SHP77 (cell line): ENCODE measurements at regions not wholly inside any gene's neighbourhood (a gene's known extent, or its start where the extent isn't known, plus 50 kb on each side); places are given as distances from the start of the nearest gene placed in this dataset.
"Not testable (repeated sequence)": the region's sequence is repeated elsewhere in the genome, so short reads cannot be mapped to it uniquely, and the experiment has no call there.

Source experiments
- DNase-seq, 2 experiments: peaks; one replicate each; lab custom pipeline; 2025; lab: John Stamatoyannopoulos, UW

DNA sequence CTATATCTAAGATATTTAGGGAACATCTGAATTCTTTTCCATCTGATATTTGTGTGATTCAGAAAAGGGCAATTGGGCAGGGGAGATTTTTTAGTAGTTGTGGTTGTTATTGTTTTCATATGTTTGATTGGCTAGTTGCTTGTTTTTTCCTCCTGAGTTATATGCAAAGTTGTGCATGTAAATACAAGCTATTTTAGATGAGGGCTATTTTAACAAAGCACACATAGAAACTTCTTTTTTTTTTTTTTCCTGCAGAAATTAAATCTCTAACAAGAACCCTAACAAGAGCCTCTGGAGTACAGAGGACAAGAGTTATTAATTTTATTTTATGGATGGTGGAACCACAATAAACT lies 559.1 kb downstream of the CETN3 start:
- DNase-seq, result no peak

DNA sequence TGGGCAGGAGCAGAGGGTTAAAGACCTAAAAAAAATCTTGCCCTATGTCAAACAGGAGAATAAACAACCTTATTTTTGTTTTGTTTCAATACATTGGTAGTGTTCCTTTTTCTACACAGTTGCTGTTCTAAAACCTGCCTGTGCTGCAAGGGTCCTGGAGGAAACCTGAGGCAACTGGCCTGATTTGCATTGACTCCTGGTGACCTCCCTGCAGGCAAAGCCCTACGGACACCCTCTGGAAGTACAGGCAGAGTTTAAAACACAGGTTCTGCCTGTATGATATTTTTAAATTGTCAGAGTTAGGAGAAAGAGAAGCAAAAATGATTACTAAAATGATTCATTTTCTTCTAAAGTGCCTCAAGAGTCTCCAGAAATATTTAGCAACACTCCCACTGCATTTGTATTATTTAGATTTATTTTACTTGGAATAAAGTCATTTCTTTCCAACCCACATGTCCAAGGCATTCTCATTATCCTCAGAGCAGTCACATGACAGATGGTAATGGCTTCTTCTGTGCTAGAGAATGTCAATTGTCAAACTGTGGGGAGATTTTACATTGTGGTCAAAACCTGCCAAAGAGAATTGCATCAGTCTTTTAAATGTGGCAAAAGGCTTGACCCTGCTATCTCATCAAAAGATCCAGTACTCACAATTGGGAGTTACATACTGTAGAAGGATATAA lies 559.6 kb downstream of the CETN3 start:
- DNase-seq, result no peak

DNA sequence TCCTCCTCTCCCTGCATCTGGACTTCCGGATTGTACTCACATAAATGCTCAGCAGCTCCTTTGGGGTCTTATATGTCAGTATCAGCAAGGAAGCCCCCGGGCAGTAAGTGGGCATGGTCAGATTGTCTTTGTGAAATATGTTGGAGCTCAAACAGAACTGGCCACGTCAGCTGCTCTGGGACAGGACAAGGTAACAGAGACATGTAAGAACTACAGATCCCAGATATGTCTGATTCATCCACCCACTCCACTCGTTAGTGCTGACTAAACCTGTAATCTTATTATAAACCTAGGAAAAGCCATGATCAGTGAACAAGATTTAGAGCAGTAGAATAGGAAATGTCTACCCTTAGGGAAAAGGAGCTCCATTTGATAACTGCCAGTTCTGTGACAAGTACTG lies 561.8 kb downstream of the CETN3 start:
- DNase-seq, result no peak

DNA sequence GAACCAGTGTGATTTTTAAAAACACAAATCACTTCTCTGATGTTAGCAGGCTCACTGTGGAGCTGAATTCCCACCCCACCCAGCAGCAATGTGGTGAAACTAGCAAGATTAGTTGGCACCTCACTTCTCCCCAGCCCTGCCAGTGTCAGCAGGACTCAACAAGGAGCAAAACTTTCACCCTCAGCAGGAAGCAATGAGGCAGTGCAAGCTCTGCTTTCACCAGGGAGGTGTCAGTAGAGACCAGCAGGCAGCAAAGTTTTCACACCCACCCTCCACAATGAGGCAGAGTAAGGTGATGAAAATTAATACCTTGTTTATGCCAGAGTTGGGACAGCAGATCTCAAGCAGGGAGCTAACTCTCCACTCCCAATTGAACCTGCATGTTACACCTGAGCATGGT lies 565.0 kb downstream of the CETN3 start:
- no peak for DNase-seq

DNA sequence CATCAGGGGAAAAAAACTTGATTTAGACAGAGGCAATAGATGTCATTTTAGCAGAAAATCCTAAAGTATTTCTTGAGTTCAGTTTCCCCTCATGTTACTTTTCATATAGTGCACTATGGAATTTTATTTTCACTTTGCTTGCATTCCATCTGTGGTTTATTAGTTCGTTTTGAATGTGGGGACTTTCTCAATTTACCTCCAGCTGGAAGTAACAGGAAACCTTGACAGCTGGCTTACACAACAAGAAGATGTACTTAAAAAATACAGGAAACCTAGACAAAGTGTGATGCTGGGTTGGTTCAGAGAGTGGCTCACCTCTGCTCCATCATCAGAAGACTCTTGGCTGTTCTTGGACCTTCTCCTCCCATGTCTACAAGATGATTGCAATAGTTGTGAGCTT lies 567.0 kb downstream of the CETN3 start:
- no peak for DNase-seq

DNA sequence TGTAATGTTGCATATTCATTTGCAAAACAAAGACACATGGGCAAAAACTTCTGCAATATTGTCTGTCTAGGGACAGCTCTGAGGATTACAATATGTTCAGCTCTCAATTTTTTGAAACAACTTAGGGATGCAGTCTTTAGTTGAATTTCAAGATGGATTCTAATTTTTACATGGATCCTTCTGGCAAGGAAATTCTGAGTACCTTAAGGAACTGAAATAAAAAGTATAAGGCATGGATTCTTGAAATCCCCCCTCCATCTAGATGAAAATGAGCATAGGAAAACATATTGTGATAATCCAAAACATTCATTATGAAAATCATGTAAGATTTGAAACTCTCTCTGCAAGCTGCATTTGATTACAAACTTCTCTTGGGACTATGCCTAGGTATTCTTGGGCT lies 568.6 kb downstream of the CETN3 start:
- no peak for DNase-seq

DNA sequence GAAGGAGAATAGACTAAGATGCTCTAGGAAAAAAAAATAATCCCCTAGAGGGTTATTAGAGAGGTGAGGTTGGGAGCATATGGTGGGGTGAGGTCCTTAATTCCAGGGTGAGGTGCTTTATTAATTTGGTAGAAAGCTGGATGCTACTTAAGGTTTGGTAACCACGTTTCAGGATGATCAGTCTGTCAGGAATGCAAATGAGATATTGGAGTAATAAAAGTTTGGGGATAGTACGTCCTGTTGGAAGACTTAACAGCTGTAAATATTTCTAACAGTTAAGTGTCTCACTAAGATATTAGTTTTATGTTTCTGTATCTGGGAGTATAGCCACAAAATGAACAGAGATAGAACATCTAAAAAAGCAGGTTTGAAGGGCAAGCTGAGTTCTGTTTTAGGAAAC lies 578.9 kb downstream of the CETN3 start:
- DNase-seq, result no peak

DNA sequence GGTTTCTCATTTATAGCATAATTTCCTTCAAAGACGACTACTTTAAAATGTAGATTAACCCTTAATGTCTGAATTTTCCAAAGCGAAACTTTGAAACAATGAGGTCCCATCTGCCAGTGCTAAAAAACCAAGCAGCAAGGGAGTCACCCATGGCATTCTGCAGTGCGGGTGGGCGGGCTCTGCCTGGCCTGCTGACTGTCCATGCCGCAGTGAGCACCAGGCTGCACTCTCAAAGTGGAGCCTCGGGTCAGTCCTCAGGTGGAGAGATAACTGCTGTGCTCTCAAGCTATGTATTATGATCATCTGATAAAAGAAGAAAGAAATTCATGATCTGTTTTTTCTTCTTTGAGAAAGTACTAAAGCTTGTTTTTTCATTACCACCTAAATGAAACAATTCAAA lies 581.6 kb downstream of the CETN3 start:
- DNase-seq, result no peak

DNA sequence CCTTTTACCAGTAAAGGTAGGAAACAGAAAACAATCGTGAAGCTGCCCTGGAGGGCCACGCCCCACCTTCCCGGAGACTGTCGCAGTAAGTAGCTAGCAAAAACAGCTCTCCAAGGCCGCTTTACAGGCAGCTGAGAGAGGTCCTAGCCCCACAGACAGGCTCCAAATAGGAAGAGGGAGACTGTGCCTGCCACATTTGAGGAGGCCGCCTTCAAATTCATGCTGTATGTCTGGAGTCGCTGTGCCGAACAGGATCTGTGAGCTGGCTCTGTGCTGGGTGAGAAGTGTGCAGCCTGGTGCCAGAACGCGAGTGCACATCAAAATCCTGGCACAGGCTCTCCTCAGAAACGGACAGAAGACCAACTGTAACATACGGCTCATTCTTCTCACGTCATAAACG lies 582.2 kb downstream of the CETN3 start:
- no peak for DNase-seq

DNA sequence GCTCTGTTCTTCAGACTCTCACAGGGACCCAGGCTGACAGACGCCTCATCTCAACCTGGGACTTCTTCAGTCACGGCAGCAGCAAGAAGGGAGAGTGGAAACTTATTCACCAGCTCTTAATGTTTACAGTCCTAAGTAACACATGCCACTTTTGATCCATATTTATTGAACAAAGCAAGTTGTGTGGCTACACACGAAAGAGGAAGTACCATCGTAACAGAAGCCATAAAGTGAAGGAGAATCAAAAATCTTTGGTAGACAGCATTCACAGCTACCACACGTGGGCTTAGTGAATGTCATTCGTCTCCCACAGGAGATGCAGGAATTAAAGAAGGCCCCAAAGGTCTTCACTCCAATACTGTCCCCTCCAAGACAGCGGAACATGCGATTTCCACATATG lies 582.6 kb downstream of the CETN3 start:
- DNase-seq, result no peak

DNA sequence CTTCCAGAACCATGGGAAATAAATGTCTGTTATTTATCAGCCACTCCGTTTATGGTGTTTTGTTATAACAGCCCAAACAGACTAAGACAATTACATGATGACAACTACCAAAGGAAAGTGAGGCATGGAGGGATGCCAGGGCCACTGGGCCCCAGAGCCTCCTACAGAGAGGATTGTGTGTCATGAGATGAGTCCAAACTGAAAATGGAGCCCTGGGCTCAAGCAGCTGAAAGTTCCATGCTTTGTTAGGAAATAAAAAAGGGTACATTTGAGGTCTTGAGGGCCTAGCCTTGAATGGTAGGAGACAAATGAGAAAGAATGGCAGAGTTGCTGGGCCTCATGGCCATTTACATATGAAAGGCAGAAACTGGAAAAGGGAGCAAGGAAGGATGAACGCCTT lies 586.5 kb downstream of the CETN3 start:
- no peak for DNase-seq

DNA sequence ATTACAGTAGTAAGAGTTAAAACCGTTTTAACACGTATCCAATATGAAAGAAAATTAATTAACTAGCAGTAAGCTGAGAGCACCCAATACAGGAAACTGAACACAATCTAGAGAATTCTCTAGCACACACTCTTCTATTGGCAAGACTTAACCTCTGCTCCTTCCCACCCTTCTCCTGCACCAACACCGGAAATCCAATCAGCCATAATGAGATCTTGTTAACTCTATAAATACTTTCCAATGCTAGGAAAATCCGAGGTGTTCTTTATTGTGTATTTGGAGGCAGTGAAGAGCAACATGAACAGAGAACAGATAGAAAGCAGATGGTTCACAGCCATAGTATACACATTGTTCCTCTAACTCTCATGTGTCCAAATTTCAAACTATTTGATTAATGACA lies 591.7 kb downstream of the CETN3 start:
- DNase-seq, result no peak

DNA sequence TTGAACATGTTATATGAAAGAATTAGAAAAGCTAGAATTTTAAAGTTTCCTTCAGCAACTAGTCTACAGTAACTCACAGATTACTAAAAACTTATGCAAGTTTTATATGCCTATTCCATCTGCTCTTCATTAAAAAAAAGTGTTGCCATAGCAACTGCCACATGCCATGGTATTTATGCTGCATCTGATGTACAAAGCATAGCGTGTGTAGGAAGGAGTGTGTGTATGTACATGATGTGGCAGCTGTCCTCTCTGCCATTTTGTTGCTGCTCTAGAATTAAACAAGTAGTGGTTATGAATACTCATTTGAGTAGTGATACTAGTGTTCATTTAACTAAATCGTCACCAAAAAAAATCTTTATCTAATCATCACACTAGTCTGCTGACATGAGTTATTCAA lies 593.5 kb downstream of the CETN3 start:
- DNase-seq, result no peak

DNA sequence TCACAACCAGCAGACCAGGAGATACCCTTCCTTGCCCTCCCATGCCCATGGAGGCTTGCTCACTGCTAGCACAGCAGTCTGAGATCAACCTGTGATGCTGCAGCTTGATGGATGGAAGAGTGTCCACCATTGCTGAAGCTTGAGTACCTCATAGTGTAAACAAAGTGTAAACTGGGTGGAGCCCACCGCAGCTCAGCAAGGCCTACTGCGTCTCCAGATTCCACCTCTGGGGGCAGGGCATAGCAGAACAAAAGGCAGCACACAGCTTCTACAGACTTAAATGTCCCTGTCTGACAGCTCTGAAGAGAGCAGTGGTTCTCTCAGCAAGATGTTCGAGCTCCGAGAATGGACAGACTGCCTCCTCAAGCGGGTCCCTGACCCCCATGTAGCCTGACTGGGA lies 608.8 kb downstream of the CETN3 start:
- not testable (repeated sequence) for DNase-seq

DNA sequence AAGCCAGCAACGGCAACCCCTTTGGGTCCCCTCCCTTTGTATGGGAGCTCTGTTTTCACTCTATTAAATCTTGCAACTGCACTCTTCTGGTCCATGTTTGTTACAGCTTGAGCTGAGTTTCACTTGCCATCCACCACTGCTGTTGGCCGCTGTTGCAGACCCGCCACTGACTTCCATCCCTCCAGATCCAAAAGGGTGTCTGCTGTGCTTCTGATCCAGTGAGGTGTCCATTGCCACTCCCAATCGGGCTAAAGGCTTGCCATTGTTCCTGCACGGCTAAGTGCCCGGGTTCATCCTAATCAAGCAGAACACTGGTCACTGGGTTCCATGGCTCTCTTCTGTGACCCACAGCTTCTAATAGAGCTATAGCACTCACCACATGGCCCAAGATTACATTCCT lies 615.1 kb downstream of the CETN3 start:
- DNase-seq, result not testable (repeated sequence)

DNA sequence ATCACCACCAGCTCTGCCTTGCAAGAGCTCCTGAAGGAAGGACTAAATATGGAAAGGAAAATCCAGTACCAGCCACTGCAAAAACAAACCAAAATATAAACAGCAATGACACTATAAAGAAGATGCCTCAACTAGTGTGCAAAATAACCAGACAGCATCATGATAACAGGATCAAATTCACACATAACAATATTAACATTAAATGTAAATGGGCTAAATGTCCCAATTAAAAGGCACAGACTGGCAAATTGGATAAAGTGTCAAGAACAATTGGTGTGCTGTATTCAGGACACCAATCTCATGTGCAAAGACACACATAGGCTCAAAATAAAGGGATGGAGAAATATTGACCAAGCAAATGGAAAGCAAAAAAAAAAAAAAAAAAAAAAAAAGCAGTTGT lies 629.8 kb downstream of the CETN3 start:
- not testable (repeated sequence) for DNase-seq

DNA sequence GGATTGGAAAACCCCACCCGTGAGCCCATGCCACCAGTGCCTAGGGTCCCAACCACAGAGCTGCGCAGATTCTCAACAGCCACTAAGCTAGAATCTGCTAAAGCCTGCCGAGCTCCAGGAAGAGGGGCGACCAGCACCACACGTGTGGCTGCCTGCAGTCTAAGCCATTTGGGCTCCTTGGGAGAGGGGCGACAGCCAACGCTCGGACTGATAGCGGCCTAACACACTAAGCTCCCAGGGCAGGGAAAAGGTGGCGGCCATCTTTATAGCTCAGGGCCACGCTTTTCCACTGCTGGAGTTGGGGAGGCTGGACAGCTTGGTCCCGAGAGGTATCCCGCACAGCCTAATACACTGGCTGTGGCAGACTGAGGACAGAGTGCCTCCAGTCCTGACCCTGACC lies 631.8 kb downstream of the CETN3 start:
- DNase-seq, result no peak

DNA sequence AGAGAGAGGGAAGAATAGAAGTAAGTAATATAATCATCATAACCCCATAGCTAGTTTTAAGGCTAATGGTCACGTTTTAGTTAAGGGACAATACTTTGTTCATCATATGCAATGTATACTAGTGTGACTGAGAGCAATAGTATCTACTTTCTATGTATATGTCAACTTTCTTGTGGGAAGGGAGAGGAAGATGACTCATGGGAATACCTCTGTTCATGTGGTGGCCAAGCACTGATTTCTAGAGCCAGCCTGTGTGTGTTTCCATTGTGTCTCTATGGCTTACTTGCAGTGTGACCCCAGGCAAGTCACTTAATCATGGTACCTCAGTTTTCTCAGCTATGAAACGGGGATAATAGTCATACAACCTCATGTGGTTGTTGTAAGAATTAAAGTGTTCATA lies 639.6 kb downstream of the CETN3 start:
- no peak for DNase-seq

DNA sequence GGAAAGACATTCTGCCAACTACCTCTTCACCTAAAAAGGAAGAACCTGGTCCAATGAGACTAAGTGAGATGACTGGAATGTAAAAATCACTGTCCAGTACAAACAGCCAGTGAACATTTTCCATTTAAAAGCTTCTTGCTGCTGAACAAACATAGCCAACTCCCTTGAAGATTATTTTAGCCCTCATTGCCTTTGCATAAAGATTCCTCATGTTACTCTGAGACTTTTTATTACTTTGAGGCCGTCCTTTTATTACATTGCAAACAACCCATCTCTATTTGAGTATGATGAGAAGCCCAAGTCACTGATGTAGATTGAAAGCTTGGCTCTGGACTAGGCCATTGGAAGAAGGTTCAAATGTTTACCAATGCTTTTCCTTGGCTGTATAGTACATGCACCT lies 649.8 kb downstream of the CETN3 start:
- no peak for DNase-seq

DNA sequence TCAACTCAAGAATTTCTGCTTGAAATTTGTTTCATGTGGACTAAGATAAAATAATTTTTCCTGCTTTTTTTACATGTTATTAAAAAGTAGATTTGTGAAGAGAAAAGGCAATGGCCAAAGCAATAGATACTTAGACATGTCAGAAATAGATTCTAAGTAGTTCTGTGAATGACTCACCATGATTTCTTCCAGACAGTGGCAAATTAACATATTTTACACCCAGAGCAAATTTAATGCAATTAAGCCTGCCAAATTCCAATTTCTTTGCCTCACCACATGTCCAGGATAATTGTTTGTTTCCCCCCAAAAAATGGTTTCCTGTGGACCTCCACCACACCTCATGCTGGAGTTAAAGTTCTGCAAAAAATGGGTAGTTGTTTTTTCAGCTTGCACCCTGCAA lies 651.4 kb downstream of the CETN3 start:
- DNase-seq, result no peak

DNA sequence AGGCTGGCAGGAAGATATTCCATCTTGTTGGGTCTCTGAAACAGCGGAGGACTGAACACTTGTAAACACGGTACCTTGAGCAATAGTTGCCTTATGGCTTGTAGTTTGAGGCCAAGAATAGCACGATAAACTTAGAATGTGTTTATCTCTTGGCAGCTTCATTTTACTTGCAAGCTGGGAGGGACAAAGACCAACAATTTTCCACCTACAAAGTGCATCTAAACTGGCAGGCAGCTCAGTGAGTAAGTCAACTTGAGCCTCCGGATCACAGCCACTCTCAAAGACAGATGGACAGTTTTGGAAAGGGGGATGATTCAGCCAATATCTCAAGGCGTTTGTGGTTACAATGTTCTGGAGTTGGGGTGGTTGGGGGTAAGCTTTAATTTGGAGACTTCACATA lies 652.6 kb downstream of the CETN3 start:
- DNase-seq, result no peak

DNA sequence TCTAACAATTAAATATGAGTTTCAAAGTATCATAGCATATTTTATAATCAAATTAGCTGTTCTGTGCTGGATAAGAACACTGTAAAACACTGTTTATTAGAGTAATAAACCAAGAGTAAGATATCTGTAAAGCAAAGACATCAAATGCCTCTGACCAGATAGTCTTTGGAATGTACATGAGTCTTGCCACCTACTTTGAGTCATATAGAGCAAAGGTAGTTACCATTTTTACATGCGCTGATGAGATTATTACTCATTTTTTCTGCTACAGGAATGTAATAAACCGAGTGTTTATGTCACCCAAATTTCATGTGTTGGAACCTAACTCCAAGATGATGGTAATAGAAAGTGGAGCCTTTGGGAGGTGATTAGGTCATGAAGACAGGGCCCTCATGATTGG lies 654.5 kb downstream of the CETN3 start:
- no peak for DNase-seq

DNA sequence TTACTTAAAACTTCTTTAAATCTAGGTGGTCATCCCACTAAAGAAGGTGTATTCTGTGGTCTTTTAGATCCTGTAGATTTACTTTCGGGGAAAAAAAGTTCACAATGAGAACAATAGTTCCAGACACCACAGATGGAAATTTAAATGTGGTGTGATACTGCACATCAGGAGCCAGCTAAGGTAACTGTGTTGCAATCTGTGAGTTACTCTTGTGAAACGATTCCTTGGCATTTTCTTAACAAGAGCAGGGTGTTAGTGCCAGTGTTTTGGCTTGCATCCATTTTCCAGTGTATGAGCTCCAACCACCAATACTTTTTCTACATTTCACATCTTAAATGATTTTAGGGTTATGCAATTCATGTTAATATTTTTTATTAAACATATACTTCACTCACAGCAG lies 674.5 kb downstream of the CETN3 start:
- no peak for DNase-seq

DNA sequence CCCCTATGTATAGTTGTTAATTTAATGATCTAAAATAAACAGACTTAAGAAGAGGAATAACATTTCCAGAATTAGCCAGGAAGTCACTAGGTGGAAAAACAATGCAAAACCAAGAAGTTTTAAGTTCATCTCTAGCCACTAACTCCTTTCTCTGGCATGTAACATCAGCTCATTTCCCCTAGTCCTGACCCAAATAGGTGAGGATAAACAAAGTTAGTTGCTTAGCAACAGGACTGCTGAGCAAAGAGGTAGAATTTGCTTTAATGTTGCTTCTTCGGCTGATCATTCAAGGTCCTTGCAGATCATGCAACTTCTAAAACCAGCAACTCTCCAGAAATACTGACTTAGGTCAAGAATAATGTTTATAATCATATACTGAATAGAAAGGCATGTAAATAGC lies 675.8 kb downstream of the CETN3 start:
- no peak for DNase-seq
